ENCODE measurements at regions not wholly inside any gene's neighbourhood (a gene's known extent, or its start where the extent isn't known, plus 50 kb on each side); places are given as distances from the start of the nearest gene placed in this dataset.

DNA sequence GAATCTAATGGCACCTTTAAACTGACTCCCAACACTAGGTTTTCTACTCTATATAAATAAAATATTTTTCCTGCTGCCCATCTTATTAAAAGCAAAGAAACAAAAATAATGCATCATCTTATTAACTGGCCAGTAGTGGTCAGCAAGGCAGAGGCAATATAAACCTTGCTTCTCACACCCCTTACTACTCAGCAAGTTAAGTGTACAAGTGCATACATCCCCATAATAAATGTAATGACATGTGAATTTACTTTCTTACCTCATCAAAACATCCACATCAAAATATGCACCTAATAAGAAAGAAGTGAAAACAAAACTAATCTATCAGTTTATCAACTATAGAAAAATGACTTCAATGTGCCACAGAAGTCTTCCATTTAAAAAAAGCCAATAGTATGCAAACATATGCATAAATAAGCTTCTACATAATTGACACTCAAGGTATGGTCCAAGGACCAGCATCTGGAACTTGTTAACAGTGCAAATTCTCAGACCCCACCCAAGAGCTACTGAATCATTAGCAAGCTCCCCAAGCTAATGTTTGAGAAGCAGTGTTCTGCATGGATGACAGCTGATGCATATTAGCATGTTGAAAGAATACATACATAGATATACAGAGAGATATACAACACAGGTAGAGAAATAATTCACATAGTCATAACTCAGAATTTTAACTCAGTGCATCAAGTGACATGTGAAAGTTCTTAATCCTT, 182.7 kb downstream of the C7orf25 start:
- Mint-ChIP-seq H3K9me3 (no peaks in the 10 kb centered on the region), H3K27ac (no peak overlapping the region), H3K4me3 (no peak overlapping the region), H3K4me1 (ENCODE audit: low read depth) (no peaks in the 10 kb centered on the region), H3K36me3 (ENCODE audit: low read depth) (no peaks in the 10 kb centered on the region), H3K27me3 (peaks cover 1% of the 10 kb centered on the region)
- ChIA-PET POLR2A (no interaction called here), CTCF (interaction anchor here (1.5 kb wide), 1 partner anchor 17 kb away, joined by 3 read pairs; no protein-coding TSS in a partner anchor)
- ATAC-seq (no peak), DNase-seq (no peak)
- TF ChIP-seq, protein P1, sequence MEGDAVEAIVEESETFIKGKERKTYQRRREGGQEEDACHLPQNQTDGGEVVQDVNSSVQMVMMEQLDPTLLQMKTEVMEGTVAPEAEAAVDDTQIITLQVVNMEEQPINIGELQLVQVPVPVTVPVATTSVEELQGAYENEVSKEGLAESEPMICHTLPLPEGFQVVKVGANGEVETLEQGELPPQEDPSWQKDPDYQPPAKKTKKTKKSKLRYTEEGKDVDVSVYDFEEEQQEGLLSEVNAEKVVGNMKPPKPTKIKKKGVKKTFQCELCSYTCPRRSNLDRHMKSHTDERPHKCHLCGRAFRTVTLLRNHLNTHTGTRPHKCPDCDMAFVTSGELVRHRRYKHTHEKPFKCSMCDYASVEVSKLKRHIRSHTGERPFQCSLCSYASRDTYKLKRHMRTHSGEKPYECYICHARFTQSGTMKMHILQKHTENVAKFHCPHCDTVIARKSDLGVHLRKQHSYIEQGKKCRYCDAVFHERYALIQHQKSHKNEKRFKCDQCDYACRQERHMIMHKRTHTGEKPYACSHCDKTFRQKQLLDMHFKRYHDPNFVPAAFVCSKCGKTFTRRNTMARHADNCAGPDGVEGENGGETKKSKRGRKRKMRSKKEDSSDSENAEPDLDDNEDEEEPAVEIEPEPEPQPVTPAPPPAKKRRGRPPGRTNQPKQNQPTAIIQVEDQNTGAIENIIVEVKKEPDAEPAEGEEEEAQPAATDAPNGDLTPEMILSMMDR (IDR thresholded peaks at IDR 0.05): no peak
- intact Hi-C loops (cut with micrococcal nuclease): no loop called here

DNA sequence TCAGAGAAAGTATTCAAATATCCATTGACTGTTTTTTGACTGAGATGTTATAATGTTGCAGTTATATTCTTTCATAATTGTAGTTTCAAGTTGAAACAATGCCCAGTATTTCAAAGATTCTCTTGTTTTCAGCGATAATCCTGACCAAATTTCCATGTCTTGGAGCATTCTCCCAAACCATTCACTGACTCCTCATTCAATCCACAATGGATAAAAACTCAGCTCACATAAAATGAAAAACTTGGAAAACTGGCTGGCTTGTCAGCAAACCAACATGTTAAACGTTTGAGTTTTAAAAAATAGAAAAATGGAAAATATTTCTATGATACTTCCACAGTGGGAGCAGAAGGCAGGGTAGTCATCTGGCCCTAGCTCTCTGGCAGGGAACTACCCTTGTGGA, 184.4 kb downstream of the C7orf25 start:
- H3K36me3 Mint-ChIP-seq (ENCODE audit: low read depth): no peaks in the 10 kb centered on the region
- H3K9me3 Mint-ChIP-seq: no peaks in the 10 kb centered on the region
- ChIA-PET POLR2A (no interaction called here), CTCF (no interaction called here)
- no peak for ATAC-seq
- no peak overlapping the region for H3K4me3 Mint-ChIP-seq
- no peaks in the 10 kb centered on the region for H3K4me1 Mint-ChIP-seq (ENCODE audit: low read depth)
- intact Hi-C loops (cut with micrococcal nuclease): no loop called here
- DNase-seq: no peak
- H3K27ac Mint-ChIP-seq: no peak overlapping the region
- TF ChIP-seq, protein P1 (IDR thresholded peaks at IDR 0.05): no peak
- peaks cover 1% of the 10 kb centered on the region for H3K27me3 Mint-ChIP-seq

DNA sequence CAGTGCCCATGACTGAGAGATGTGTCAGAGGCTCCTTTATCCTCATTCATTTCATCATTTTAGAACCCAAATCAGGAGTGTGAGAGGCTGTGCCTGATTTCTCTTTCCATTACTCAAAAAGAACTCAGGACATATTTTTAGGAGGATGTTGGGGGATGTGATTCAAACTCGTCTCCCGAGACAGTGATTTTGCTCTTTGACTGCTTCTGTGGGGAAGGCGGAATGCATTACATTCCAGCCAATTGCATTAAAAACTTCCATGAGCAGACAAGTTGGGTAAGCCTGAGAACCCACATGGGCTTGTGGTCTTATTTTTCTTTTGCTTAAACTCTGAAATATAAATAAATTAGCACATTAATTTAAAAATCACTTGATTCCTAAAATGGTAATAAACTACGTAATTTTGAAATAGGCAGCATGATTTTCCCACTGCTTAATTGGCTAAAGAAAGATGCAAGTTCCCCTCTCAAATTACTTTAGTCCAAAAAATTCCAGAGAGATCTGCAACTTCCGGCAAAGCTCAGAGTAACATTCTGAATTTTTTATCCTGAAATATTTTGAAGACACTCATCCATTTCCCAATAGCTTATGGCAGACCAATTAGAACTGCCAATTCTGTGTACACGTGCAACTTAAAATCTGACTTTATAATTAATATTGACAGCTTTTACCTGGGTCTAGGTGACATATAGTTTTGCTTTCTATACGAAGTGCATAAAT, 185.6 kb downstream of the C7orf25 start:
- ATAC-seq (no peak), DNase-seq (no peak)
- Mint-ChIP-seq H3K27ac (no peak overlapping the region), H3K4me1 (ENCODE audit: low read depth) (no peaks in the 10 kb centered on the region), H3K36me3 (ENCODE audit: low read depth) (no peaks in the 10 kb centered on the region), H3K9me3 (no peaks in the 10 kb centered on the region), H3K4me3 (no peak overlapping the region), H3K27me3 (peaks cover 1% of the 10 kb centered on the region)
- intact Hi-C loops (cut with micrococcal nuclease): no loop called here
- POLR2A ChIA-PET: no interaction called here
- TF ChIP-seq, protein P1 (IDR thresholded peaks at IDR 0.05): no peak
- CTCF ChIA-PET: no interaction called here

GRCh38 chr7:42722716-42723115, 189.2 kb downstream of the C7orf25 start:
- no peaks in the 10 kb centered on the region for H3K9me3 Mint-ChIP-seq
- ATAC-seq: no peak

GRCh38 chr7:42722198-42722597, 189.7 kb downstream of the C7orf25 start:
- ChIA-PET CTCF (no interaction called here), POLR2A (no interaction called here)
- Mint-ChIP-seq H3K9me3 (no peaks in the 10 kb centered on the region), H3K36me3 (ENCODE audit: low read depth) (no peaks in the 10 kb centered on the region), H3K27me3 (peaks cover 4% of the 10 kb centered on the region), H3K27ac (no peak overlapping the region), H3K4me1 (ENCODE audit: low read depth) (no peaks in the 10 kb centered on the region), H3K4me3 (no peak overlapping the region)
- no peak for DNase-seq
- ATAC-seq: no peak
- intact Hi-C loops (cut with micrococcal nuclease): no loop called here
- TF ChIP-seq, protein P1 (IDR thresholded peaks at IDR 0.05): no peak

More at GRCh38 chr7:42722716-42723115, 189.2 kb downstream of the C7orf25 start:
- intact Hi-C loops (cut with micrococcal nuclease): no loop called here
- no peak overlapping the region for H3K27ac Mint-ChIP-seq
- TF ChIP-seq, protein P1 (IDR thresholded peaks at IDR 0.05): no peak
- POLR2A ChIA-PET: no interaction called here
- no peaks in the 10 kb centered on the region for H3K36me3 Mint-ChIP-seq (ENCODE audit: low read depth)
- no peak overlapping the region for H3K4me3 Mint-ChIP-seq
- DNase-seq: no peak
- H3K4me1 Mint-ChIP-seq (ENCODE audit: low read depth): no peaks in the 10 kb centered on the region
- CTCF ChIA-PET: no interaction called here
- peaks cover 4% of the 10 kb centered on the region for H3K27me3 Mint-ChIP-seq

All from activated CD8-positive, alpha-beta T cell treated with anti-CD3 and anti-CD28 coated beads for 36 hours (primary cell).